K562 (cell line): ENCODE measurements at regions not wholly inside any gene's neighbourhood (a gene's known extent, or its start where the extent isn't known, plus 50 kb on each side); places are given as distances from the start of the nearest gene placed in this dataset.

Experiments
- CTBP1 ChIP-seq: fragments of 450-650 bp; IDR thresholded peaks from 2 replicates; pipeline ENCODE4 v1.6.1; 2016; ENCODE audit warnings: borderline replicate concordance
- JUNB ChIP-seq: fragments of 450-650 bp; formaldehyde crosslinking; conservative IDR thresholded peaks from 2 replicates; pipeline ENCODE4 v1.4.0; 2020; ENCODE audit warnings: mild to moderate bottlenecking
- MAX ChIP-seq: sonication (generic); formaldehyde crosslinking; IDR thresholded peaks from 2 replicates; pipeline ENCODE4 v1.9.0; 2022; ENCODE audit warnings: mild to moderate bottlenecking, missing genetic modification reagents
- PATZ1 ChIP-seq: fragments of 250-450 bp; sonication (Bioruptor Pico); IDR thresholded peaks from 2 replicates; pipeline ENCODE4 v1.5.0; 2020; ENCODE audit warnings: mild to moderate bottlenecking, borderline replicate concordance
- RBM22 ChIP-seq: fragments of 200-400 bp; formaldehyde crosslinking; IDR thresholded peaks from 2 replicates; pipeline ENCODE4 v1.6.1; 2018; ENCODE audit warnings: low read length, low read depth; ENCODE audit not compliant: poor library complexity, severe bottlenecking
- SMC3 ChIP-seq: conservative IDR thresholded peaks from 2 replicates; pipeline ENCODE4 v1.6.1; 2011; ENCODE audit warnings: low read depth, low read length, improper control_type of control experiment; ENCODE audit not compliant: insufficient read depth
- ZNF561 ChIP-seq: fragments of 450-650 bp; formaldehyde crosslinking; conservative IDR thresholded peaks from 2 replicates; pipeline ENCODE4 v1.4.0; 2020; ENCODE audit warnings: mild to moderate bottlenecking, moderate library complexity

GRCh38 chr18:29436459-29436858 is 1259.5 kb upstream of the CDH2 start:
- TF ChIP-seq ZNF561 (CRISPR knock-in tag) (no peak), MAX (CRISPR knock-in tag) (no peak), RBM22 (no peak), SMC3 (no peak), PATZ1 (CRISPR knock-in tag) (no peak), JUNB (CRISPR knock-in tag) (no peak), CTBP1 (no peak)
